Hepatocyte (in vitro differentiated cells): ENCODE measurements at regions not wholly inside any gene's neighbourhood (a gene's known extent, or its start where the extent isn't known, plus 50 kb on each side); places are given as distances from the start of the nearest gene placed in this dataset.

ENCODE experiments used
- CTCF ChIP-seq: fragments of 200-600 bp; sonication (generic); IDR thresholded peaks from 2 replicates; pipeline ENCODE4 v1.5.1; 2016; ENCODE audit warnings: antibody characterized with exemption, mild to moderate bottlenecking; ENCODE audit not compliant: poor library complexity
- EZH2 ChIP-seq: fragments of 200-600 bp; sonication (generic); IDR thresholded peaks from 2 replicates; pipeline ENCODE4 v1.6.1; 2016; ENCODE audit warnings: antibody characterized with exemption, mild to moderate bottlenecking, borderline replicate concordance

- TF ChIP-seq EZH2 (no peak), CTCF (no peak)
Observed at GRCh38 chr6:4563156-4563555, 213.0 kb upstream of the CDYL start.
